NB4 (cell line): ENCODE measurements at regions not wholly inside any gene's neighbourhood (a gene's known extent, or its start where the extent isn't known, plus 50 kb on each side); places are given as distances from the start of the nearest gene placed in this dataset.

ENCODE experiments used
- MYC ChIP-seq: IDR thresholded peaks from 2 replicates; pipeline ENCODE4 v1.6.1; 2011; ENCODE audit warnings: low read depth, low read length
- POLR2A ChIP-seq: IDR thresholded peaks from 2 replicates; pipeline ENCODE4 v1.6.1; 2011; ENCODE audit warnings: mild to moderate bottlenecking; ENCODE audit not compliant: insufficient read length; ENCODE audit errors: extremely low read depth
- TF ChIP-seq, protein P1 (sequence below): IDR thresholded peaks from one replicate; pipeline ENCODE4 v1.5.1; 2012; ENCODE audit warnings: low read depth, low read length
- TF ChIP-seq, protein P2 (sequence below): IDR thresholded peaks from 2 replicates; pipeline ENCODE4 v1.6.1; 2011; ENCODE audit warnings: low read depth, low read length

DNA sequence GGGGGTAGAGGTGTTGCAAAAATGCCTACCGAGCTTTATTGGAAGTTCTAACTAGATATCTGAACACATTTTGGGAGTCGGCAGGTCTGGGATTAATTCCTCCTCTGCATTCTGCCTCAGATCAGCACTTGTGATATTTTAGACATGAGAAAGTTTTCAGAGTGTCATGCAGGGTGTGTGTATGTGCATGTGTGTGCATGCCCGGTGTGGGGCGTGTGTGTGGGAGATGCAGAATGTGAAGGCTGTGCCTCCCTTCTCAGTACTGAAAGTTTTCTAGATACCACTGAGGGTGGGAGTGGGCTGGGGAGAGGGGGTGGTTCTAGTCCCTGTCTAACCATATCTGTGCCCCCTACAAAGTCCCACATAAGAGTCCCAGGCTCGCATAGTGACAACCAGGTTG, 180.0 kb upstream of the NTM start:
- TF ChIP-seq POLR2A (no peak), MYC (no peak)
- TF ChIP-seq, protein P1, sequence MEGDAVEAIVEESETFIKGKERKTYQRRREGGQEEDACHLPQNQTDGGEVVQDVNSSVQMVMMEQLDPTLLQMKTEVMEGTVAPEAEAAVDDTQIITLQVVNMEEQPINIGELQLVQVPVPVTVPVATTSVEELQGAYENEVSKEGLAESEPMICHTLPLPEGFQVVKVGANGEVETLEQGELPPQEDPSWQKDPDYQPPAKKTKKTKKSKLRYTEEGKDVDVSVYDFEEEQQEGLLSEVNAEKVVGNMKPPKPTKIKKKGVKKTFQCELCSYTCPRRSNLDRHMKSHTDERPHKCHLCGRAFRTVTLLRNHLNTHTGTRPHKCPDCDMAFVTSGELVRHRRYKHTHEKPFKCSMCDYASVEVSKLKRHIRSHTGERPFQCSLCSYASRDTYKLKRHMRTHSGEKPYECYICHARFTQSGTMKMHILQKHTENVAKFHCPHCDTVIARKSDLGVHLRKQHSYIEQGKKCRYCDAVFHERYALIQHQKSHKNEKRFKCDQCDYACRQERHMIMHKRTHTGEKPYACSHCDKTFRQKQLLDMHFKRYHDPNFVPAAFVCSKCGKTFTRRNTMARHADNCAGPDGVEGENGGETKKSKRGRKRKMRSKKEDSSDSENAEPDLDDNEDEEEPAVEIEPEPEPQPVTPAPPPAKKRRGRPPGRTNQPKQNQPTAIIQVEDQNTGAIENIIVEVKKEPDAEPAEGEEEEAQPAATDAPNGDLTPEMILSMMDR = no peak
- TF ChIP-seq, protein P2, sequence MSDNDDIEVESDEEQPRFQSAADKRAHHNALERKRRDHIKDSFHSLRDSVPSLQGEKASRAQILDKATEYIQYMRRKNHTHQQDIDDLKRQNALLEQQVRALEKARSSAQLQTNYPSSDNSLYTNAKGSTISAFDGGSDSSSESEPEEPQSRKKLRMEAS = no peak
